ENCODE measurements at regions not wholly inside any gene's neighbourhood (a gene's known extent, or its start where the extent isn't known, plus 50 kb on each side); places are given as distances from the start of the nearest gene placed in this dataset.
"Not testable (repeated sequence)": the region's sequence is repeated elsewhere in the genome, so short reads cannot be mapped to it uniquely, and the experiment has no call there.

DNA sequence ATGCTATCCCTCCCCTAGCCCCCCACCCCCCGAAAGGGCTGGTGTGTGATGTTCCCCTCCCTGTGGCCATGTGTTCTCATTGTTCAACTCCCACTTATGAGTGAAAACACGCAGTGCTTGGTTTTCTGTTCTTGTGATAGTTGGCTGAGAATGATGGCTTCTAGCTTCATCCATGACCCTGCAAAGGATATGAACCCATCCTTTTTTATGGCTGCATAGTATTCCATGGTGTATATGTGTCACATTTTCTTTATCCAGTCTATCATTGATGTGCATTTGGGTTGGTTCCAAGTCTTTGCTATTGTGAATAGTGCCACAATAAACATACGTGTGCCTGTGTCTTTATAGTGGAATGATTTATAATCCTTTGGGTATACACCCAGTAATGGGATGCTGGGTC, 565.1 kb upstream of the ADAMTS9 start:
- TF ChIP-seq TARDBP (IDR thresholded peaks at IDR 0.05); BHLHE40 (IDR thresholded peaks at IDR 0.05; ENCODE audit: borderline replicate concordance); SUZ12 (IDR thresholded peaks at IDR 0.05); L3MBTL2 (conservative IDR thresholded peaks at IDR 0.05); FOXK2 (IDR thresholded peaks at IDR 0.05): not testable (repeated sequence)

All from HEK293T (cell line).